GM19023 (cell line): ENCODE measurements at regions not wholly inside any gene's neighbourhood (a gene's known extent, or its start where the extent isn't known, plus 50 kb on each side); places are given as distances from the start of the nearest gene placed in this dataset.

Experiments used
- ATAC-seq: cut with Tn5 transposase; IDR thresholded peaks from one replicate; pipeline ENCODE4 v1.9.1; 2021; ENCODE audit warnings: mild to moderate bottlenecking, moderate library complexity; ENCODE audit not compliant: unreplicated experiment

DNA sequence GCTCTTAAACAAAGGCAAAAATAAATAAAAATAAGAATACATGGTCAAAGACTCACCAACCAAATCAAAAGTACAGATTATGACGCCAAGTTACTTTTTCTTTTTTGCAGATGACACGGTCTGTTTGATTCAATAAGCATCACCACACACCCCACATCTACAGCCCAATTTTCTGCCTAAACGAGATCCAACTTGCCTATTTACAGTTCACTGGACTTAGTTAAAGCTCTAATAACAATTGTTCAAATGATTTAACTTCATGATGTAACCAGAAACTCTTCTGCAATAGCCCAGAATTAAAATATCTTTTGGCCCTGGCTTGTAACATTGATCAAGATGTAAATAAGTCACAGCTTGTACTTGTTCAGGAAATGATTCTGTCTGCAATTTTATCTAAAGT lies 590.3 kb upstream of the C9orf72 start:
- no peak for ATAC-seq

GRCh38 chr9:28166179-28166578 lies 592.9 kb upstream of the C9orf72 start:
- ATAC-seq: no peak

GRCh38 chr9:28177142-28177541 lies 603.9 kb upstream of the C9orf72 start:
- no peak for ATAC-seq

- no peak for ATAC-seq
Observed at GRCh38 chr9:28177925-28178324, 604.6 kb upstream of the C9orf72 start.

DNA sequence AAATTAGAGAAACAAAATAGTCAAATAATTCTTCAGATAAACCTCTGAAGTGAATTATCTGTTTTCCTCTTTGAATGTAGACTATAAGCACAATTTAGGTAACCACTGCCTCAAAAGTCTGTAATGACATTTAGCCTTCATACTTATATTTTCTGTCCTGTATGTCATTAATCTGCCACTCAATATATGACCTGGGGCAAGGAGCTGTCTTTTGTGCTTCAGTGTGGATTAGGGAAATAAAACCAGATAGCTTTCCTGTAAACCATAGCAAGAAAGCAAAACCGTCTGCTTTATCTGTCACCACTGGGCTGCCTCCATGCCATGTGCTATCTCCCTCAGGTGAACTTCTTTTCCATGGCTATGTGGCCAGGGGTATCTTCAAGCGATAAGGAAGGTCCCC lies 606.6 kb upstream of the C9orf72 start:
- ATAC-seq: no peak

- no peak for ATAC-seq
Observed at GRCh38 chr9:28190981-28191380, 617.7 kb upstream of the C9orf72 start.

GRCh38 chr9:28197653-28198052 lies 624.4 kb upstream of the C9orf72 start:
- no peak for ATAC-seq

GRCh38 chr9:28203036-28203435 lies 629.8 kb upstream of the C9orf72 start:
- ATAC-seq: no peak

DNA sequence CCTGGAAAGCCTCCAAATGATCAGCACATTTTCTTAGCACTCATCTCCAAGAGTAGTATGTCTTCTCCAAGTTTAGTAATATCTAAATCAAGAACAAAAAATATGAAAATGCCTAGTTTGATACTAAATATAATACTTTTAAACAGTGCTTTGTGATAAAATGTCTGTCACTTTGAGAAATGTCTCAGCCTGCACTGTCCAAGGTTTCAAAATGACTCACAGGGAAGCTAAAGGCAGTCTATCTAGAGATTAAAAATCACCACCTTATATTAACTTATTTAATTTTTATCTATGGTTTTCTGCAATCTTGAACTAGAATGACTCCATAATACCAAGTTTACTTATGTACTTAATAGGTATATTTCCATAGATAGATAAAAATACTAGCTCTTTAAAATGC lies 633.0 kb upstream of the C9orf72 start:
- no peak for ATAC-seq

DNA sequence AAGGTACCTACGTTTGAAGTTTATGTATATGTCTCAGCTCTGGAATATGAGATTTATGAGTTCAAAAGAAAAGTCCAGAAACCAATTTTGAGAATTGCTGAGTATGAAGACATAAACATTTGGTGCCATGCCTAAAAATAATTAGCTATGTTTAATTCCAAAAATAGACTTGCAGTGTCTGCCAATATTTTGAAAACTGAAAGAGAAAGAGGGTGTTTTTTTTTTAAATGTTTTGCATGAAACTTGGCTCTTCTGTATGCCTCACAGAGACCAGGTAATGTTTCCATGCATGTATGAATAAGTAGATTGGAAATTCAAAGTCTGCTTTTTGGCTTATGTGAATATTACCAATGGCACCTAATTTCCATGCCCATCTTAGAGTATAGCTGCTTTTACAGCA lies 634.4 kb upstream of the C9orf72 start:
- no peak for ATAC-seq

GRCh38 chr9:28209130-28209529 lies 635.8 kb upstream of the C9orf72 start:
- no peak for ATAC-seq

DNA sequence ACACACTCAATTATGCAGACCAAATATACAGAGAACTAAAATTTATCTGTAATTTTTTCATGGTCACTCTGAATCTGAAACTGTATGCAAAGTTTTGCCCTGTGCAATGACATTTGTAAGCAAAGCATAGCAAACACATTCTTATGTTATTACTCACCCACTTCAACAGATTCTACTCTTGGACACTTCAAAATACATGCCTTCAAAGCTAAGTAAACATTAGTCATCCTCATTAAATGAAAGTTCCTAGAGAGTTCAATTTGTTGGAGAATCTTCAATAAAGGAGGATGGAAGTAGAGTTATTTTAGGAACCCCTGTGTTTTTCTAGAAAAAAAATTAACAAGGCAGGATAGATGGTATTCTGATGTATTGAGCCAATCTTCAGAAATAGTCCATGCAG lies 639.7 kb upstream of the C9orf72 start:
- peak; percentile 63 for ATAC-seq

GRCh38 chr9:28215536-28216299 lies 642.4 kb upstream of the C9orf72 start:
- no peak for ATAC-seq

- ATAC-seq: no peak
Observed at GRCh38 chr9:28232686-28233085, 659.4 kb upstream of the C9orf72 start.

GRCh38 chr9:28234133-28234893 lies 661.0 kb upstream of the C9orf72 start:
- ATAC-seq: no peak

GRCh38 chr9:28234894-28235277 lies 661.6 kb upstream of the C9orf72 start:
- ATAC-seq: no peak

DNA sequence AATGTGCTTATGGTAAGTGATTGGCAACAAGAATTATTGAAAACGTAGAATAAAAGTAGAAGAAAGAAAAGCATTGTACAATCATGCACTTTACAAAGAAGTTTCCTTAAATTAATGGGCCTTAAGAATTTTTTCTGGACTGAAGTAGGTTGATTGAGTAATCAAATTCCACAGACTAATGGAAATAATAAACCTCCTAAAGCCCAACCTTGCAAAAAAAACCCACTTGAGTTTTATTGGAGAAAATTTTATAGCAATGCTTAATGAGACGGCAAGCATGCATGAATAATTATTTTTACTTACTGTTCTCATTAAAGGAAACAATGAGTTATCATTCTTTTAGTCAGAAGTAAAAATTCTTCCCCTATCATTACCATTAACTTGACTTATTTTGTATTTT lies 676.1 kb upstream of the C9orf72 start:
- ATAC-seq: no peak

GRCh38 chr9:28255174-28255573 lies 681.9 kb upstream of the C9orf72 start:
- no peak for ATAC-seq

GRCh38 chr9:28260330-28260729 lies 687.0 kb upstream of the C9orf72 start:
- ATAC-seq: no peak

GRCh38 chr9:28264368-28264767 lies 691.1 kb upstream of the C9orf72 start:
- ATAC-seq: no peak

DNA sequence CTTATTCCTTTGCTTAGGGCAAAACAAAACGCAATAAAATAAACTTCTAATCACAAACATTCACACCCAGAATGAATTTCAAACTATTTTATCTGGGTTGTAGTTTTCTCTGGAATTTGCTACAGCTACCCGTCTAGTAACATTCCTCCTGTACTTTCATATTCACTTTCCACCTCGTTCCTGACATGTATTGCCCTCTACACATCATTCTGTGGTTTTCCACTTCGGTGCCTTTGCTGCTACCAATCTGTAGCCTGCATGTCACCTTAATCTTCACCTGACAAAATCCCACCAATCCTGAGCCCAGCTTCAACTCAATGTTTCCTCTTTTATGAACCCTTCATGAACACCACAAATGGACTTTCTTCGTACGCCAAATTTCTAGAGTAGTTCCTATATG lies 694.1 kb upstream of the C9orf72 start:
- ATAC-seq: no peak

DNA sequence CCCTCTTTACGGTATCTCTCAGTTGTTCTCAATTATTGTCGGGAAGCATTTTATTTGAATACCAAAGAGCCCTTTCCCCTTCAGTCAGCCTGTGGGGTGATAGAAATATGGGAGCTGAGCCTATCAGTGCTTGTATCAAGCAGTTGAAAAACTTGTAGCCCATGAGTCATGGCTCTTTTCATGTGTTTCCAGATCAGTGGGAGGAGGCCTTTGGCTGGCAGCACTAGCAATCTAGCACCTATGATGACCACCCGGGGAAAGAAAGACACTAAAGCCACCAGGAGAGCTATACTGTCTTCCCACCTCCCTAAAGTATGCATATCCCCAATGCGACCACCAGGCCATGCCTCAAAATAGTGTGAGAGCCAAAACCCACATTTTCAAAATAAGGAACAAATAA lies 696.9 kb upstream of the C9orf72 start:
- no peak for ATAC-seq
